Epidermal melanocyte (primary cell): ENCODE measurements at regions not wholly inside any gene's neighbourhood (a gene's known extent, or its start where the extent isn't known, plus 50 kb on each side); places are given as distances from the start of the nearest gene placed in this dataset.
"Not testable (repeated sequence)": the region's sequence is repeated elsewhere in the genome, so short reads cannot be mapped to it uniquely, and the experiment has no call there.

Experiments
- DNase-seq: peaks from one replicate; pipeline ENCODE4 v3.0.0; 2011; ENCODE audit warnings: low spot score; ENCODE audit not compliant: insufficient read length

- DNase-seq, result no peak
Observed at GRCh38 chrX:122004127-122004526, 956.7 kb downstream of the GLUD2 start.

- no peak for DNase-seq
Observed at GRCh38 chrX:122026665-122027064, 979.3 kb downstream of the GLUD2 start.

GRCh38 chrX:122046226-122046625, 998.8 kb downstream of the GLUD2 start:
- DNase-seq, result no peak

GRCh38 chrX:122046815-122047214, 999.4 kb downstream of the GLUD2 start:
- DNase-seq, result no peak

- DNase-seq, result no peak
Observed at GRCh38 chrX:122047261-122047660, 999.9 kb downstream of the GLUD2 start.

- no peak for DNase-seq
Observed at GRCh38 chrX:122055460-122055859, 1008.0 kb downstream of the GLUD2 start.

GRCh38 chrX:122055979-122056715, 1008.7 kb downstream of the GLUD2 start:
- DNase-seq, result no peak

GRCh38 chrX:122076241-122076640, 1028.8 kb downstream of the GLUD2 start:
- DNase-seq, result no peak

- no peak for DNase-seq
Observed at GRCh38 chrX:122078079-122078478, 1030.7 kb downstream of the GLUD2 start.

GRCh38 chrX:122087341-122087740, 1039.9 kb downstream of the GLUD2 start:
- DNase-seq, result no peak

- DNase-seq, result no peak
Observed at GRCh38 chrX:122091571-122091970, 1044.2 kb downstream of the GLUD2 start.

- DNase-seq, result no peak
Observed at GRCh38 chrX:122092360-122092759, 1045.0 kb downstream of the GLUD2 start.

GRCh38 chrX:122092978-122093377, 1045.6 kb downstream of the GLUD2 start:
- DNase-seq, result no peak

- DNase-seq, result no peak
Observed at GRCh38 chrX:122094611-122095010, 1047.2 kb downstream of the GLUD2 start.

GRCh38 chrX:122113376-122113775, 1066.0 kb downstream of the GLUD2 start:
- DNase-seq, result no peak

- DNase-seq, result no peak
Observed at GRCh38 chrX:122113896-122114295, 1066.5 kb downstream of the GLUD2 start.

- DNase-seq, result no peak
Observed at GRCh38 chrX:122115604-122116003, 1068.2 kb downstream of the GLUD2 start.

GRCh38 chrX:122119361-122119760, 1064.7 kb upstream of the GRIA3 start:
- DNase-seq, result no peak

- no peak for DNase-seq
Observed at GRCh38 chrX:122122274-122122673, 1061.8 kb upstream of the GRIA3 start.

- no peak for DNase-seq
Observed at GRCh38 chrX:122133478-122133877, 1050.6 kb upstream of the GRIA3 start.

GRCh38 chrX:122134291-122134690, 1049.8 kb upstream of the GRIA3 start:
- DNase-seq, result no peak

- no peak for DNase-seq
Observed at GRCh38 chrX:122135070-122135469, 1049.0 kb upstream of the GRIA3 start.

GRCh38 chrX:122140219-122140618, 1043.9 kb upstream of the GRIA3 start:
- not testable (repeated sequence) for DNase-seq

- no peak for DNase-seq
Observed at GRCh38 chrX:122154019-122154418, 1030.1 kb upstream of the GRIA3 start.
